GM21825 (cell line): ENCODE measurements at regions not wholly inside any gene's neighbourhood (a gene's known extent, or its start where the extent isn't known, plus 50 kb on each side); places are given as distances from the start of the nearest gene placed in this dataset.
A peak's percentile ranks its signal among the peaks of the same experiment; 100 is the strongest.

Experiments used
- ATAC-seq: cut with Tn5 transposase; IDR thresholded peaks from one replicate; pipeline ENCODE4 v1.9.1; 2021; ENCODE audit warnings: mild to moderate bottlenecking, moderate library complexity; ENCODE audit not compliant: unreplicated experiment

- no peak for ATAC-seq
Observed at GRCh38 chr16:76612497-76612896, 335.3 kb downstream of the CNTNAP4 start.

- ATAC-seq: no peak
Observed at GRCh38 chr16:76614269-76614668, 337.1 kb downstream of the CNTNAP4 start.

DNA sequence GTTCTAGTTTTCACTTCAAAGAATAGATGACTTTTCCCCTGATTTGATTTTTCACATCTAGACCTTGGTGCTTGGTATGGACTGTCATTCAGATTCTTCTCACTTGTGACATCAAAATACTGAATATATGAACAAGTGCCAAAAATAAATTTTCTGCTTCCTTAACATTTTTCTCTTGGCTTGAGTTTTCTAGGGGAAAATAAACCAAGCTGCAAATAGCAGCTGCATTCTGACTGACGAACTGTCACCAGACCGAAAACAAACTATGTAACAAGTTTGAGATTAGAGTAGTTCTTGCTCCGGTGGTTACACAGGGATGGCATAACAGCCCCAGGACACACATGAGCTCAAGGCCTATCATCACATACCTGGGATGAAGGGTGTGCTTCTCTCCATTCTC lies 345.7 kb downstream of the CNTNAP4 start:
- no peak for ATAC-seq

- no peak for ATAC-seq
Observed at GRCh38 chr16:76634847-76635697, 357.9 kb downstream of the CNTNAP4 start.

GRCh38 chr16:76639685-76640289 lies 362.6 kb downstream of the CNTNAP4 start:
- ATAC-seq: no peak

GRCh38 chr16:76650582-76650981 lies 373.4 kb downstream of the CNTNAP4 start:
- ATAC-seq: no peak

- ATAC-seq: peak; percentile 61
Observed at GRCh38 chr16:76653390-76654026, 376.3 kb downstream of the CNTNAP4 start.

- ATAC-seq: no peak
Observed at GRCh38 chr16:76654088-76654820, 377.1 kb downstream of the CNTNAP4 start.

- no peak for ATAC-seq
Observed at GRCh38 chr16:76656994-76657393, 379.8 kb downstream of the CNTNAP4 start.

DNA sequence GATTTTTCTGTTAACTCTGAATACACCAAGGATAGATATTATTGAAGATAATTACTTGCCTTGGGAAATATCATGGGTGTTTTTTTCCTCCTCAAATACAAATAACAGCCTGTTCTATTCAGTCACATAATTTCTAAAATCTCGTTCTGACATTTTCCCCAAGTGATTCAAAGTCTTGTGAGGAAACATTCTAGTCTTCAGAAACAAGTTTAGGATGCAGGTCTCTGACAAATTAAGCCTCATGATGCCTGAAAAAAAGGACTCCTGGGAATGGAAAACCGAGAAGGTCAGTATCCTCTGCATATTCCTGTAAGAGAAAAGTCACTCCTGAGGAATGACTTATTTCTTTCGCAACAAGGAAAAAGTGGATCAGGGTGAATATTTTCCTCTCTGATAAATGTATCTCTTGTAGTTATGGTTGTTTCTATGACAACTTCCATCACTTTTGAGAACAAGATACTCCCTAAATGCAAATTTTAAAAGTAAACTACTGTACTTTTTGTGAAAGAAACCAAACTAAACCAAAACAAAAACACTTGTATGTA lies 384.6 kb downstream of the CNTNAP4 start:
- no peak for ATAC-seq

GRCh38 chr16:76665571-76666275 lies 388.5 kb downstream of the CNTNAP4 start:
- ATAC-seq: no peak

DNA sequence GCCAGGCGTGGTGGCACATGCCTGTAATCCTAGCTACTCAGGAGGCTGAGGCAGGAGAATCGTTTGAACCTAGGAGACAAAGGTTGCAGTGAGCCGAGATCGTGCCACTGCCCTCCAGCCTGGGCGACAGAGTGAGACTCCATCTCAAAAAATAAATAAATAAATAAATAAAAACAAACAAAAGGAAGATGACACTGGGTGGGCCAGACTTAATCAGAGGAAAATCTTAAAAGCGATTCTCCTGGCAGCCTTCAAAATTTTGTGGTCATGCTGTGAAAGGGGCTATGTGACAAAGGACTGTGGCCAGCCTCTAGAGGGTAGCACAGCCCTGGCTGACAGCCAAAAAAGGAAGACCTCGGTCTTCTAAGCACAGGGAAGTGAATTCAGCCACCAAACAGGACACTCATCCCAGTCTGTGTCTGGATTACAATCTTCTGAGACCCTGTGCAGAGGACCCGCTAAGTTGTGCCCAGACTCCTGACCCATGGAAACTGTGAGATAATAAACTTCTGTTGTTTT lies 391.1 kb downstream of the CNTNAP4 start:
- no peak for ATAC-seq

GRCh38 chr16:76669288-76669687 lies 392.1 kb downstream of the CNTNAP4 start:
- no peak for ATAC-seq

GRCh38 chr16:76670125-76670857 lies 393.1 kb downstream of the CNTNAP4 start:
- no peak for ATAC-seq

GRCh38 chr16:76676356-76676755 lies 399.2 kb downstream of the CNTNAP4 start:
- no peak for ATAC-seq

DNA sequence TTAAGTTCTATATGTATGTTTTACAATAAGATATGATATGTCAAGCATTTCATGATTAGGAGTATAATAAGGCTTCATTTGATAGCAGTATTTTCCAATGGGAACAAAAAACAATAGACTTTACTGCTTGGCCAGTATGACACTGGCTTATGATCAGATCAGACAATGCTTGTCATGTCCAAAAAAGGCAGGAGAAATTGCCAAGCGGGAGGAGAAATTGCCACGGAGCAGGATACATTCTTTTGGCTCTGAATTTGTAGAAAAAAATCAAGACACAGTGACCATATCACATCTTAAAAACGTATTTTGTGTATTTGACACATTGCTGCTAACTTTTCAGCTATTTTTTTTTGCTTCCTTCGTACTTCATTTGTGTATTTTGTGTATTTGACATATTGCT lies 404.1 kb downstream of the CNTNAP4 start:
- no peak for ATAC-seq

DNA sequence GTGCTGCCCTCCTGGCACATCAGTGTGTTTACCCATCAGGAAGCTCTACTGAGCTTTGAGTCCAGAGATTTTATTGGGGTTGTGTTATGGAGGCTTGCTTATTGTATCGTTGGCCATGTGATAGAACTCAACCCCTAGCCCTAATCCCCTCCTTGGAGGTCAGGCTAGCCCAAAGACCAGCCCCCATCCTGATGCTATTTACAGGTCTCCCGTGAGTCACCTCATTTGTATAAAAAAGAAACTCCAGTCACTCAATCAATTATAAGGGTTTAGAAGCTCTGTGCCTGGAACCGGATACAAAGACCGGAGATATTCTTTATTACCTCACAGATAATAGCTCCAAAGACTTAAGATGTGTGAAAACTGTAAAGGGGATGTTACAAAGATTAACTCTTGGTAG lies 405.9 kb downstream of the CNTNAP4 start:
- ATAC-seq: no peak

- no peak for ATAC-seq
Observed at GRCh38 chr16:76696876-76697275, 419.7 kb downstream of the CNTNAP4 start.

- no peak for ATAC-seq
Observed at GRCh38 chr16:76705892-76706291, 428.7 kb downstream of the CNTNAP4 start.
